Fibroblast of lung (primary cell): ENCODE measurements at regions not wholly inside any gene's neighbourhood (a gene's known extent, or its start where the extent isn't known, plus 50 kb on each side); places are given as distances from the start of the nearest gene placed in this dataset.

Experiments
- CTCF ChIP-seq, 2 donors: IDR thresholded peaks in 1 of 2; conservative IDR thresholded peaks in 1 of 2; 1 replicate in 1 of 2; 2 replicates in 1 of 2; pipeline ENCODE4 v1.5.1; 2011 to 2012; ENCODE audit warnings: low read length in 2 of 2, control low read depth in 1 of 2, inconsistent platforms in 1 of 2, low read depth in 1 of 2, mild to moderate bottlenecking in 1 of 2
- EZH2 ChIP-seq: IDR thresholded peaks from 2 replicates; pipeline ENCODE4 v1.5.1; 2012; ENCODE audit warnings: low read length, control low read depth, mild to moderate bottlenecking; ENCODE audit errors: missing control alignments

- TF ChIP-seq CTCF (conservative IDR thresholded peaks at IDR 0.05 in 1 of 2, IDR thresholded peaks at IDR 0.05 in 1 of 2; ENCODE audit: low read depth in 1 of 2, low read length in 2 of 2) (no peak), EZH2 (no peak)
Measured at GRCh38 chr12:126847005-126847629, 1419.9 kb upstream of the TMEM132C start.
